GM13976 (cell line): ENCODE measurements at regions not wholly inside any gene's neighbourhood (a gene's known extent, or its start where the extent isn't known, plus 50 kb on each side); places are given as distances from the start of the nearest gene placed in this dataset.

ENCODE experiments used
- DNase-seq: peaks from one replicate; pipeline ENCODE4 v3.0.0; 2012; ENCODE audit warnings: low spot score
- CTCF ChIP-seq: IDR thresholded peaks from 2 replicates; pipeline ENCODE4 v1.5.1; 2012; ENCODE audit warnings: borderline replicate concordance, mild to moderate bottlenecking; ENCODE audit not compliant: insufficient read depth; ENCODE audit errors: extremely low read depth, missing control alignments, control extremely low read depth
- in situ Hi-C: fragments of 300-500 bp; cut with MboI; formaldehyde crosslinking; loops from one replicate; pipeline ENCODE4 v1.12.0; 2022; ENCODE audit warnings: low sequenced_read_pairs, mixed read lengths, inconsistent platforms; ENCODE audit not compliant: unreplicated experiment

GRCh38 chr5:136418301-136418700, 53.0 kb upstream of the TRPC7 start:
- in situ Hi-C loops = no loop called here
- no peak for DNase-seq

More at GRCh38 chr5:136418301-136418700, 53.0 kb upstream of the TRPC7 start:
- no peak for TF ChIP-seq CTCF
